GM19468 (cell line): ENCODE measurements at regions not wholly inside any gene's neighbourhood (a gene's known extent, or its start where the extent isn't known, plus 50 kb on each side); places are given as distances from the start of the nearest gene placed in this dataset.

Source experiments
- ATAC-seq: cut with Tn5 transposase; IDR thresholded peaks from one replicate; pipeline ENCODE4 v1.9.1; 2021; ENCODE audit warnings: mild to moderate bottlenecking, moderate library complexity, moderate number of reproducible peaks; ENCODE audit not compliant: unreplicated experiment; ENCODE audit errors: extremely low read depth

DNA sequence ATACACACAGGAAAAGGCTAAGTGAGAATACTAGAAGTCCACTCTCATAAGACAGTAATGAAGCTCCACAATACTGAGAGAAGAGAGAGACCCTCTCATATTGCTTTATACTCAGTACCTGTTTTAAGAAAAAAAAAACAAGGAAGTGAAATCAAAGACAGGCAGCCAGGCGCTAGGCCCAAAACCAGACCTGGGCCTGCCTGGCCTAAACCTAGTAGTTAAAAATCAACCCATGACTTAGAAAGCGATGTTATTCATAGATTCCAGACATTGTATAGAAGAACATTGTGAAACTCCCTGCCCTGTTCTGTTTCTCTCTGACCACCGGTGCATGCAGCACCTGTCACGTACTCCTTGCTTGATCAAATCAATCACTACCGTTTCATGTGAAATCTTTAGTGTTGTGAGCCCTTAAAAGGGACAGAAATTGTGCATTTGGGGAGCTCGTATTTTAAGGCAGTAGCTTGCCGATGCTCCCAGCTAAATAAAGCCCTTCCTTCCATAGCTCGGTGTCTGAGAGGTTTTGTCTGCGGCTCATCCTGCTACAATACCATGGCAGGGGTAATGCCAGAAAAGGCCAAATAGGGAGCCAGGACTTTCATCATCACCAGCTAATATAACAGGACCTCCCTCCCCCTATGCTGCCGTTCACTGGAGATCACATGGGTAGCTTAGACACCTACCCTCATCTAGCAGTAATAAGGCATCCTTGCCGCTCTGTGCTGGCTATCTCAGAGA lies 1294.1 kb downstream of the NSUN3 start:
- ATAC-seq, result peak; percentile 51

DNA sequence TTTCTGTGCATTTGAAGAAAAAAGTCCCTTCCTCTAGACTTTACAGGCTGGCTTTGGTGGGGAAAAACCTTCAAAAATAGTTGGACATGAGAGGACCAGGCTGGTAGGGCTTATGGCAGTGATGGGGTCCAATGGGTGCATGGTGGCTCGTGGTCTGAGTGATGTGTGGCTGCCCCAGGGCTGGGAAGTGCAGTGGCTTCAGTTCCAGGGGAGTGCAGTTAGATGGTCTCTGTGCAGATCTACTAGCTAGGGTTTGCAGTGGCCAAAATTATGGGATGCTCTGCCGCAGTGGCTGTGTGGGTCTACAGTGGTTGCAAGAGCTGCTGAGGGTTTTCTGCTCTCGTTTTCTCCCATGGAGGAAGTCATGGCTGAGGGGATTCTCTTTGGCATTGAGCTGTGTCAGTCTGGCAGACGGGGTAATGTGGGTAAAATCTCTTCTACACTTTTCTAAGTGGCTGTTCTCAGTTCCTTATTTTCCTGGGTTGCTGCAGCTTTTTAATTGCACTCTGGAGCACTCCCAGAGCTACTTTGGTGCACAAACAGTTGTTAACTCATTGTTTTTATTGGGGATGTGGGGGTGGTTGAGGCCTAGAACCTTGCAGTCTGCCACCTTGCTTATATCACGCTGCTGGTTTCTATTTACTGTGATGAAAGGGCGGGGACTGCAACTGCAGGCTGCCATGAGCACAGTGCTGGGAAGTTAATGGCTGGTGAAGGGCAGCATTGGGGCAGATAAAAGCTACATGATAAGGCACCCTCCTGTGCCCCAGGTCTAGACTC lies 1324.6 kb downstream of the NSUN3 start:
- peak; percentile 47 for ATAC-seq

DNA sequence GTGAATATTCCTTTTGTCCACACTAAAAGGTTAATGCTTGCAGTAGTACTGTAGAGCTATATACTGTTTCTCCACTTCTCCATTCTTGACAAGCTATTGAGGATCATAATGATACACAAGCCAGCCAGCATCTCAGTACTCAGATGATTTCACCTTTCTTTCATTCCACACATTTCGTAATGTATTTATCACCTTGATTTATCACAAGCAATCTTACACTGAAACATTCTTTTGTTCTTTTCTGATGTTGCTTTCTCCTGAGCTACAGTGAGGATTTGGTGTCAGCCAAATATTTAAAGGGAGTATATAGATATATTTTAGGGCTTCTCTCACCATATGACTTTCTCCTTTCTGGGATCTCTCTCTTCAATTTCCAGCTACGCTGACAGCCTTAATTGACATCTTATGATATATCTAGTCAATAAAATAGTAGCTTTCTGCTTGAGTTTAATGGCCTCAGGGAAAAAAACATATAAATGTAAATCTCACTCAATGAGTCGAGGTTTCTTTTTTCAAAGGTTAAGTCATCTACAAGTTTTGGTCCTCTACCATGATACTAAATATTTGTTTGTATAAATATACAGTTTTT lies 1327.0 kb downstream of the NSUN3 start:
- no peak for ATAC-seq

DNA sequence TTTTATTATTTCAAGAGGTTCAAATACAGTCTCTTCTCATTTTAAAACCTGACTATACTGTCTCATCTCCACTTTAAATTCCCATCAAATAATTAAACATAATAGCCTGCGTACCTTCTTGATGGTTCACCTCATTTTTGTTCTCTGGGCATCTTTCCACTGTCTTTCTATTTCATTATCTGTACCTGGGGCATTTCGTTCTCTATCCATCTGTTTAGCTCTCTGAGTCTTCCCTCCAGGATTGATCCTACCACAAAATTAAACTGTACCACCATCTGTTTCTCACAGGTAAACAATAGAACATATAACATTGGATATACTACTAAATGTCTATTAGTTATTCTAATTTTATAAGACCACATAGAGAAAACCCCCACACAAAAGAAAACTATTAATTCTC lies 1331.4 kb downstream of the NSUN3 start:
- no peak for ATAC-seq

DNA sequence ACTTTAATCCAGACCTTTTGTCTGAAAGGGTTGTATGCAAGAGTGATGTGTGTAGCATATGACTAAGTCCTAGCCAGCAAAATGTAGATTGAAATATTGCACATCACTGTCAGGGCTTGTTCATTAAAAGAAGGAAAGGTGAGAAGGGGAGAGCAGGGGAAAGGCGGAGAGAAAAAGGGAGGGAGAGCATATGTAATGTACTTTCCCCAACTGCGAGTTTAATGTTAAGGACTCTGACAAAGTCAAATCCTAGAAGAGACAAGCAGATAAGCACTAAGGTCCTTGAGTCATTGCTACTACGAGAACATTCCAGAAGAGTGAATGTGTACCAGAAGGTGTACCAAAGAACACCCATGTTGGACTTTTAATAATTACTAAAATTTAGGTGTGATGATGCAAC lies 1336.7 kb downstream of the NSUN3 start:
- ATAC-seq, result no peak

DNA sequence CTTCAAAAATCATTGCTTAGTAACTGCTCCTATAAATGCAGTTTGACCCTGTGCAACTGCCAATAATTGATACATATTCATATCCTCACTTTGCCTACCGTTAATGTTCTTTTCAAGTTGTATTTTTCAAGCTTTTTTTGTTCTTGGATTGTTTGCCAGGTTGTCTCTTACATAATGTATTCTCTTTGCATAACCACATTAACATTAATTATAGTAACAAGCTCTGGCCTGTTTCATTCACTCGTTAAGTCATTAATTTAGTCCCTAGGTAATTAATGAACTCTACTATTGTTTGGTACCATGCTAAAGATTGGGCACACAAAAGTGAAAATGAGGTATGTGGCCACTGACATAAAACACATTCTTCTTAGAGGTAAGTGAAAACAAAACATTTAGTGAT lies 1338.8 kb downstream of the NSUN3 start:
- ATAC-seq, result no peak

DNA sequence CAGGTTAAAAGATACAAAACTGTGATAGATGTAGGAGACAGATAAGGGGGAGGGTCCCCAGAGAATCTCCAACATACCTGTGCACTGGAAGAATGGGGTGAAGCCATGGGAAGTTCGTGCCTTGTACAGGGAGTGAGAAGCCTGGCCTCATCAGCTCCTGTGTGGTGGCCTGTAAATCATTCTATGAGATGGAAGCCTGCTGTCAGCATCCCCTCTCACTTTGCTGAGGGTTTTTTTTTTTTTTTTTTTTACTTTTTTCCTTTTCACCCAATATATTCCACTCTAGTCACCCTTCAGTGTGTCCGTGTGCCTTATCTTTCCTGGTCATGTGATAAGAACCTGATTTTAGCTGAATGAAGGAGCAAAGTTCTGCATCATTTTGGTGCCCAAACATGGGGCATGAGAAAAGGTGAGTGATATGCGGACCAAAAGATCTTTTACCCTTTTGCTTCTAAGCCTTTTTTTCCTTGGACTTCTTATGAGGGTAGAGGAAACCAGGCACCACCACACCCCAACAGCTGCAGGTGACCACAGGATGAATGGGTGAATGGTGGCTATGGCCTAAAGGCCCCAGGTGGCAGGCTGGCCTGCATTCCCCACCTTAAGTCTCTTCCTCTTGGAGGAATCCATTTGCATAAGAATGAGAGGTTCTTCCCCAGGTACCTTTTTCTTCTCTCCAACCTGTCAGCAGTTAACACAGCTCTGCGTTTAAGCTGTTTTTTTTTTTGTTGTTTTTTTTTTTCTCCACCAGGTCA lies 1345.0 kb downstream of the NSUN3 start:
- ATAC-seq, result no peak

DNA sequence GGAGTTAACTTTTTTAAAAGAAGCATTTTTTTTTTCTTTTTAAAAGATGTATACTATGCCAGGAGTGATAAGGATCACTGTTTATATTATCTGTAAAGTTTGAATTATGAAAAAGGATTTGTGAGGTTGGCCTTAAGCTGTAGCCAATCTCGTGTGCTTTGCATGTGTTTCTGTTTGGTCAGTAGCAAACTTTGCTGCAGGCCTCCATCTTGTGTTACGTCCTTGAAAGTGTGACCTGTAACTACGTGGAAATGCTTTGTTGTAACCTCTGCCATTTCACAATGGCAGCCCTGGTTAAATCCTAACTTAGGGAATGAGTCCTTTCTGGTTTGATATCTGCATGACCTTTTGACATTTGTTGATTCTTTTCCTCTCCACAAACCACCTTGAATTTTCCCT lies 1345.6 kb downstream of the NSUN3 start:
- ATAC-seq, result no peak

DNA sequence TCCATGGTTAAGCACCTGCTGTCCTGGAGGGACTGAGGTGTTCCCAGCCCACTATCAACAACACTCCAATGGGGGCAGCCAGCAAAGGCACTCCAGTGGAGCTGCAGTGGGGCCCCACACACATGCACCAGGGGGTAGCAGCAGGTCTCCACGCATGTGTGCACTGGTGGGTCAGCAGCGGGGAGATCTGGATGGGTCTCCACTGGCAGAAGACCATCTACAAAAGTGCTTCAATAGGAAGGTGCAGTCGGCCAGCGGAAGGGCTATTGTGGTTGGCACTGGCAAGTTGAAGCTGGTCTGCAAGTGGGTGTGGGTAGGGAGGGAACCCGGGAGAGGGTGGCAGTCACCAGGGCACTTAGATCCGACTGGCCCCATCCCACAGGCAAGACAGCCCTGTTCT lies 1355.4 kb downstream of the NSUN3 start:
- ATAC-seq, result no peak

DNA sequence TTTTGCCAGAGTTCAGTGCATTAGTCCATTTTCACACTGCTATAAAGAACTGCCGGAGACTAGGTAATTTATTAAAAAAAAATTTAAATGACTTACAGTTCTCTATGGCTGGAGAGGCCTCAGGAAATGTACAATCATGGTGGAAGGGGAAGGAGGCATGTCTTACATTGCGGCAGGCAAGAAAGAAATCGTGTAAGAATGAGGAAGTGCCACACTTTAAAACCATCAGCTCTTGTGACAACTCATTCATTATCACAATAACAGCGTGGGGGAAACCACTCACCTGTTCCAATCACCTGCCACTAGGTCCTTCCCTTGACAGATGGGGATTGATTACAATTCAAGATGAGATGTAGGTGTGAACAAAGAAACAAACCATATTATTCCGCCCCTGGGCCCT lies 1361.4 kb downstream of the NSUN3 start:
- ATAC-seq, result no peak

DNA sequence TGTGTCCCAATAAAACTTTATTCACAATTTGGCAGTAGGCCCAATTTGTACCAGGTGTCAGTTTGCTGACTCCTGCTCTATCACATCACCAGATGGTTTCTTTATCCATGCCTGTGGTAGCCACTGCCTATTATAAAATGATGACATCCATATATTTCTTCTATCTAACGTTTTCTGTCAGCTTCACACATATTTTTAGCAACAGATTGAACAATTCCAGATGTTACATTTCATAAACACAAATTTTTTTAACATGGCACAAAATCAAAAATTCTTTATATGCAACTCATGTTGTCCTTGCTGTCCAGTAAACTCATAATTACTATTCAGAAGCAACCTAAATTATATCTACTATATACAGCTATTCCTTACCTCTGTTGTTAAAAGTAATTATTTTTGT lies 1371.6 kb downstream of the NSUN3 start:
- ATAC-seq, result no peak

DNA sequence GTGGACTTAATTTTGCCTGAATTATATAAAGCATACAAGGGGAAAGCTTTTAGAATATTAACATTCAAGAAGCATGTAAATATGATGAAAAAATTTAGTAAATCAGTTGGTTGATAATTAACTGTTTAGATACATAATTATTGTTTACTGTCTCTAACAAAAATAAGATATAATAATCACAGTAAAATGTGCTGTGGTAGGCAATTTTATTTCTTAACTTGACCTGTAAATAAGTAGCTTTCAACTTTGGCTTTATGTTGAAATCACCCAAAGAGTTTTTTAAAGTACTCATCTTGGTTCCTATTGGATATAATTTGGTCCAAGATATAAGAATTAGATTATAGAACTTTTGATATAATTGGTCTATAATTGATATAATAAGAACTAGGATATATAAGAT lies 1374.5 kb downstream of the NSUN3 start:
- no peak for ATAC-seq

DNA sequence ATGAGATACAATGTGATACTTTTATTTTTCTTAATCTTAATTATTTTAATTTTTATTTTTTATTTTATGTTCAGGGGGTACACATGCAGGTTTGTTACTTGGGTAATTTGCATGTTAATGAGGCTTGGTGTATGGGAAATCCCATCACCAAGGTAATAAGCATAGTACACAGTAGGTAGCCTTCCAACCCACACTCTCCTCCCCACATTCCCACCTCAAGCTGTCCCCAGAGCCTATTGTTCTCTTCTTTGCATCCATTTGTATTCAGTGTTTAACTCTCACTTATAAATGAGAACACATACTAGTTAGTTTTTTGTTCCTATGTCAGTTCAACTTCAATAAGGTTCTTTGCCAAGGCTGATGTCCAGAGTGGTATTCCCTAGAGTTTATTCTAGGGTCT lies 1375.4 kb downstream of the NSUN3 start:
- no peak for ATAC-seq

DNA sequence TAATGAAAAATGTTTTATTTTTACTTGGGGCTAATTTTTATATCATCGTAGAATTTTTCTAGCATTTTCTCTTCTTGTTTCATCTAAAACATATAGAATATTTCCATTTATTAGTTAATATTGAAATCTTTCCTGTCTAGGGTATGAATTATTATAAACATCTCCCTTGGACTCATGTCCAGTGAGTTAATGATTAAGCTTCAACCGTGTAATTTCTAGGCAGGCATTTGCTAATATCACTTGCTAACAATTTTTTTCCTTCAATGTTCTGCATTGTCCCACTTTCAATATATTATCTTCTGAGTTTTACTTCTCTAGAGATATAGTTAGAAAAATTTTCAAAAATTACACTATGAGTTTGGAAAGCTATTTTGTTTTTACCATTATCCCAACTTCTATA lies 1371.6 kb upstream of the EPHA6 start:
- no peak for ATAC-seq

DNA sequence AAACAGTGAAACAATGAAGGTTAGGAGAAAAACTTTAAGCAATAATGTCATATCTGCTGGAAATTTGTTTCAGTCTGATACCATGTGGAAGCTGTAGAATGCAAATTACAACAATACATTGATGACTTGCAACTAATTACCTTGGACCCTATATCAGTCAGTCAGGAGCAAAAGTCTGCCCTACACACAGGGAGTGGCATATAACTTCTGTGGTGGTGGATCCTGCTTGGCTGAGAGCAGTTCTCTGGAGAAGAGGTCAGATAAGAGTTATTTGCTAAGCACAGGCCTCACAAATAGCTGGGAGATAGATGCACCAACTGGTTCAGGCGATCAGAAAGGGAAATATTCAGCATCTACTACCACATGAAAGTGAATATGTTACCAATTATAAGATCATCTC lies 1364.6 kb upstream of the EPHA6 start:
- no peak for ATAC-seq

DNA sequence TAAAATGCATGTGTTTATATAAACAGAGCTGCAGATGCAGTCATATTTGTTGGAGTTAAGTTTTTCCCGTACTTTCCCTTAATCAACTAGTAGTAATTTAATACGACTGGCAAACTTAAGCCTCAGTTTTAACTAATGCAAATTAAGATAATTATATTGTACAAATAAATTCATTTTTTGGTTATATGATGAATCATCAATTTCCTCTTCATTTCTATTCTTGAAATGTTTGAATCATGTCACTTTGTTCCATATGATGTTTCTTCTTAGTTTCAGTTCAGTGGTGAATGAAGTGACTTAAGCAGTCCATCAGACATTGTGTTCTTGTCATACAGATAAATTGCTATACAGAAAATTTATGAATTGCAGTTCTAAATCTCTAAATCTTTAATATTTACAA lies 1361.2 kb upstream of the EPHA6 start:
- no peak for ATAC-seq

DNA sequence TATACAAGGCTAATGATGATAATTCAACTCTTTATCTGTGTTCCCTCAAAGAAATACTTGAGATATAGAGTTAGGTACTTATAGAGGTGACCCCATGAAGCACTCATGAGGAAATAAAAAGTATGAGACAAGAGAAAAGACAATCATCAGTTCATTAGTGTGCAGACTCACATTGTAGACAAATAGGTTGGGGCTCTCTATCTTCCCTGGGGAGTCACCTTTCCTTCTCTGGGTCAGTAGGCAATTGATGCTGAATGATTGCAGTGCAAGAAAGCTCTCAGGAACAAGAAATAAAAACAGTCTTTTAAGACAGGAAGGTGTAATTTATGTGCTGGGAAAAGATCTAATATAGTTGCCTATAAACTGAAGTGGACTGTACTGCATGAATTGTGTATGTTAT lies 1357.6 kb upstream of the EPHA6 start:
- ATAC-seq, result no peak

DNA sequence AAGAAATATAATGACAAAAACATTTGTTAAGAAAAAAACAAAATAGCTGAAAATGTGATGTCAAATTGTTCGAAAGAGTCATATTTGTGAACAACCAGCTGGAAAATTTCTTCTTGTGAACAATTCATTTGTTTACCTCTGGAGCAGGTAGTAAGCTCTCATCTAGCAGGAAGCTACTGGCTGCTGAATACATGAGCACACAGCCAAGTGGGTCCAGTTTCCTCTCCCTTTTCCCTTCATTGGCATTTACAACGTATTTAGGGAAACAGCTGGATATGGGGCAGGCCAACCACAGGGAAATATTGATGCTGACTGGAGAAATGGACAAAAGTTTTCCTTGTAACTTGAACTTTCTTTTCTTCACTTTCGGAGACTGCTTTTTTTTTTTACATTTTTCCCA lies 1354.7 kb upstream of the EPHA6 start:
- ATAC-seq, result no peak

DNA sequence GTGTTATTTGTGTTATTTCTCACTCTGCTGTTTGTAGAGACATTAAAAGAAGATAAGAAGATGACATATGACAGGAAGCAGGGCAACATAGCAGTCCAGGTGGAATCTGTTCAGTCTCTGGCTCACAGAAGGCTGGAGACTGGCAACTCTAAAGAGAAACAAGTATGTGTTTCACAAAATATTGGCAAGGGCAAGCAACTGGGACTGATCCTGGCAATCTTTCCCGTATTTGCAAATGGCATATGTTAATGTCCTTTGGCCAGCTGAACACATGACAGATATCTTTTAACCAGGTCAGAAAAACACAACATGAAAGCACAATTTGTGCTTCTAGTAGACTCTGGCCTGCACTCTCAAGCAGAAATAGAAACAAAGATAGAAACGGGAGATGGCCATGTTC lies 1354.1 kb upstream of the EPHA6 start:
- ATAC-seq, result no peak

DNA sequence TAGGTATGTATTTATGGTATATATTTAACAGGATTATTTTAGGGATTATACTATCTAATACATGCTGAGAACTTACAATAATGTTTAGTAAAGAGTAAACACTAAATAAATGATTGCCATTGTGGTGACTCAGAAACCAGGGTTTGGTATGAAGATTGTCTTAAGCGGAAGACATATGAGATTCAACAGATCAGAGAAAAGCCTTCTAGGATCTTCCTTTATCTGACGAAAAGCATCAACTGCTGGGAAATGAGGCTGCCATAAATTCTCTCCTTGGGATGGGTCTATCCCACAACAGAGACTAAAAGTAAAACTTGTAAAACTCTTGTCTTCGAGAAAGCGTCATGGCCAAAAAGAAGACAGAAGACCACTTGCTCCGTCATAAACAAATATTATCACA lies 1352.2 kb upstream of the EPHA6 start:
- no peak for ATAC-seq

DNA sequence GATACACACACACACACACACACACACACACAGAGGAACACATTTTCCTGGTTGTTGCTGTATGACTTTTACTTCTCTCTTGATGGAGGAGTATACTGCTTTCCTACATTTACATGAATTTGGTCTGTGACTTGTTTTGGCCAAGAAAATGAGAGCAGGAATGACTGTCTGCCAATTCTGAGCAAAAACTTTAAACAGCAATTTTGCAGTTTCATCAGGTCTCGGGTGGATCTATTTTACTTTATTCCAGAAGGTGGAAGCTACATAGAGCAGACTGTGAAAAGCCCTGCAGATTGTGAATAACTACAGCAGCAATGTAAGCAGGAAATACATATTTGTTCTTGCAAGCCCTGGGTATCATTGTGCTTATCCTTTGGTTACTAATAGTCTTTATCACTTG lies 1350.0 kb upstream of the EPHA6 start:
- no peak for ATAC-seq
